ENCODE measurements at regions not wholly inside any gene's neighbourhood (a gene's known extent, or its start where the extent isn't known, plus 50 kb on each side); places are given as distances from the start of the nearest gene placed in this dataset.

DNA sequence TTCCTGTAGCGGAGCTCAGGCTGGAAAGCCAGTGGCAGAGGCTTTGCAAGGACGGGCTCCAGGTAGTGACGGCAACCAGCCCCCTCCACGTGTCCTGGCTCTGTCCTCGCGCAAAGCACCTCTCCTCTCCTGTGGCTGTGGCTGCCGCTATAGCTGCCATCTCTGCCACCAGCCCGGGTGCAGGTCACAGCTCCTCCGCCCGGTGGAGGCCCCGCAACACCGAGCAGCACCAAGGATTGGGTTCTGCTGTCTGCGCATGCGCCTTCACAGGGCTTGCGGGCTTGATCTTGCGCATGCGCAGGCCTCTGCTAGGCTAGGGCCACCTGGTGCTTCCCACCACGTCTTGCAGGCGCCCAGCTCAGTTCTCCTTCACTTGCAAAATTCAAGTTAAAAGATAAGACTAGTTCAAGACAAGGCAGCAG is 625.4 kb downstream of the QKI start (continued):
- TF ChIP-seq FOSL1 (IDR thresholded peaks at IDR 0.05; ENCODE audit: low read depth) (no peak), ZNF274 (IDR thresholded peaks at IDR 0.05; ENCODE audit: low read depth, low read length) (no peak)

DNA sequence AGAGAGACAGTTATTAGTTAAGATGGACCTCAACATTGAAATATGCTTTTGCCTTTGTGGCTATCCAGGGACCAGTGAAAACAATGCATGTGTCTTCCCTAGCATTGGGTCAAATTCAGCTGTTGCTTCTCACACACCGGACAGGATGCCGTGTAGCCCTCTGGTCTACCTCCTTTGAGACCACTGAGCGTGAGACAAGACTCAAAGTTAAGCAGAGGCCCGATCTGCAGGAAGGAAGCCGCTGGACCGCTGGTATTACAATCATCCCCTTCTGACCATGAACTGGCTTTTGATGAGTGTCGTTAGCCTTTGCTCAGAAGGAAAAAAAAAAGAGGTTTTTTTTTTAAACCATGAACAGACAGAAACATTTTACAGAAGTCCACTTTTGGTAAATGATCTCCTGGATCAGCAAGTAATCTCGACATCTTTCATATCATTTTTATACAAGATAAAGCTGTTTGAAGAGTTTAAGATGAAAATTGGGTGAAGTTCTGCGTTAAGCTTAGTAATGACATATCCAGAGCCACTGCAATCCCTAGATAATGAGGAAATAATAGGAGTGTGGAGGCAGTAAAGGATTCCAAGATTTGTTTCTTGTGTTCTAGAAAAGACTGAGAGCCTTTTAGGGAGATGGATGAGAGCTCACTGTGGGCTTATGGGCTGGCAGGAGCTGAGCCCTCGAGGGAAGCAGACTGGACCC is 622.8 kb downstream of the QKI start:
- Histone ChIP-seq H3K27ac (ENCODE audit: low read depth, low read length) (no peak overlapping the region), H3K27me3 (ENCODE audit: insufficient read depth, low read length) (no peaks in the 10 kb centered on the region), H3K79me2 (ENCODE audit: insufficient read depth, low read length) (no peaks in the 10 kb centered on the region), H2AFZ (ENCODE audit: low read depth, low read length, poor library complexity, severe bottlenecking) (no peak overlapping the region), H3K9ac (ENCODE audit: low read length) (no peak overlapping the region), H3K4me2 (ENCODE audit: low read length) (no peak overlapping the region), H4K20me1 (ENCODE audit: insufficient read depth) (no peaks in the 10 kb centered on the region), H3K4me1 (ENCODE audit: control insufficient read depth in 1 of 2, insufficient read depth in 2 of 2, low read length in 2 of 2) (no peaks in the 10 kb centered on the region), H3K9me2 (ENCODE audit: insufficient read depth) (no peaks in the 10 kb centered on the region), H3K4me3 (replicated peaks in 1 of 2; ENCODE audit: low read depth in 1 of 2, low read length in 2 of 2) (no peak overlapping the region), H3K9me3 (ENCODE audit: control insufficient read depth in 1 of 2, insufficient read depth in 1 of 2, low read depth in 1 of 2, low read length in 2 of 2) (peaks cover 0 to 2% of the 10 kb centered on the region in 2 experiments; a peak in 1 of 4 replicates), H3K36me3 (ENCODE audit: control insufficient read depth in 1 of 2, insufficient read depth in 2 of 2, low read length in 2 of 2) (no peaks in the 10 kb centered on the region)
- ChIA-PET POLR2A (no interaction called here), RAD21 (ENCODE audit: low non-redundant PET in 1 of 2, low total read pairs in 2 of 2, uncharacterized antibody in 2 of 2, unreplicated experiment in 2 of 2) (no interaction called here), CTCF (no interaction called here)
- intact Hi-C loops (cut with micrococcal nuclease): no loop called here
- TF ChIP-seq FOSL1 (IDR thresholded peaks at IDR 0.05; ENCODE audit: low read depth) (no peak), SRF (IDR thresholded peaks at IDR 0.05; ENCODE audit: low read depth) (no peak)
- no peak for DNase-seq (ENCODE audit: low read depth, low spot score)
- BruUV-seq (replicated peaks): no TSS peak
- no peak for ATAC-seq

DNA sequence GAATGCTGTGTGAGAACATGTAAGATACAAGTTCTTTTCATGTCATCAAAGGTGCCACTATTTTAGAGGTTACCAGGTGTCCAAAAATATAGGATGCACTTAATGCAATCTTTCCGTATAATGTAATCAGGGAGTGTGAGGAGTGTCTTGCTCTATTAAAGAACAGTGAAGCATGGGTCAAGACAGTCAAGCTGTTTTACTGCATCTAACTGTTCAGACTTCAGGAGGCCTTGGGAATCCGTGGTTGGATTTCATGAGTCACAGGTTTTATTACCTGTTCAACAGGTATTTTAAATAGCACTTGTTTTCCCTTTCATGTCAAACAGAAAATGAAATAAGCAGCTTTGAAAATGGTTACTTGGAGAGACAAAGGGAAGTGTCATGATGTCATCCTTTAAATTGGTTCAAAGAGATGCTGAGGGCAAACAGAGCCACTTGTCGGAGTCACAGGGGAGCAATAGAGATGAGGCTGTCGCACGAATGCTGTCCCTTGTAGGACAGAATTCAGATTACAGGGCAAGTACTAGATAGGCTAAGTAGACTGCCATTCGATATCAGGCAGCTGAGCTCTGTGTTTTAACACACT is 621.5 kb downstream of the QKI start:
- intact Hi-C loops (cut with micrococcal nuclease): no loop called here
- TF ChIP-seq EZH2 (IDR thresholded peaks at IDR 0.05): no peak
- no peak for TF ChIP-seq CBX3 (IDR thresholded peaks at IDR 0.05; ENCODE audit: low read depth)
- no peak for TF ChIP-seq EGR1 (IDR thresholded peaks at IDR 0.05; ENCODE audit: low read depth)
- RAD21 ChIA-PET (ENCODE audit: low non-redundant PET in 1 of 2, low total read pairs in 2 of 2, uncharacterized antibody in 2 of 2, unreplicated experiment in 2 of 2): no interaction called here
- no peak overlapping the region for H3K27ac ChIP-seq (ENCODE audit: low read depth, low read length)
- no peaks in the 10 kb centered on the region; a peak in 1 of 4 replicates for H3K9me3 ChIP-seq (ENCODE audit: control insufficient read depth in 1 of 2, insufficient read depth in 1 of 2, low read depth in 1 of 2, low read length in 2 of 2)
- H4K20me1 ChIP-seq (ENCODE audit: insufficient read depth): no peaks in the 10 kb centered on the region
- H3K79me2 ChIP-seq (ENCODE audit: insufficient read depth, low read length): no peaks in the 10 kb centered on the region
- no peaks in the 10 kb centered on the region for H3K9me2 ChIP-seq (ENCODE audit: insufficient read depth)
- no TSS peak for BruUV-seq (replicated peaks)
- no peak overlapping the region for H2AFZ ChIP-seq (ENCODE audit: low read depth, low read length, poor library complexity, severe bottlenecking)
- H3K36me3 ChIP-seq (ENCODE audit: control insufficient read depth in 1 of 2, insufficient read depth in 2 of 2, low read length in 2 of 2): no peaks in the 10 kb centered on the region
- no peak overlapping the region for H3K4me3 ChIP-seq (replicated peaks in 1 of 2; ENCODE audit: low read depth in 1 of 2, low read length in 2 of 2)
- H3K9ac ChIP-seq (ENCODE audit: low read length): no peak overlapping the region
- CTCF ChIA-PET: no interaction called here
- H3K4me2 ChIP-seq (ENCODE audit: low read length): no peak overlapping the region
- DNase-seq (ENCODE audit: low read depth, low spot score) (no peak), ATAC-seq (no peak)
- H3K4me1 ChIP-seq (ENCODE audit: control insufficient read depth in 1 of 2, insufficient read depth in 2 of 2, low read length in 2 of 2): no peaks in the 10 kb centered on the region
- POLR2A ChIA-PET: no interaction called here
- no peaks in the 10 kb centered on the region for H3K27me3 ChIP-seq (ENCODE audit: insufficient read depth, low read length)
